ENCODE measurements at regions not wholly inside any gene's neighbourhood (a gene's known extent, or its start where the extent isn't known, plus 50 kb on each side); places are given as distances from the start of the nearest gene placed in this dataset.

DNA sequence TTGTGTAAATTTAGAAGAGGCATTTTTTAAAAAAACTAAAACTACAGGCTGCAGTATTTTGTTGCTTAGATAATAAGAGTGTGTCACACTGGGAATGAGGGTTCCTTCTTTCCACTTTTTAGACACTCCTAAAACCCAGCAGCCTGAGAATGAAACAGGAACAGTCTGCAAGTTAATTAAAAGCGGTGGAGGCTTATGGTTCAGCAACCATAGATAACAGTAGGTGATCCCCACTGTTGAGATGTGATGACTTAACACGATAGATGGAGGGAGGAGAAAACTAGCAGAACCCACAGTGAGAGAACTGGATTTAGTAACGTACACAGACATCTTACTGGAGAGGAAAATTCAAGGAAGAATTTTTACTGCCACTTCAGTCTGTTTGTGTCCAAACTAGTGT is 767.3 kb downstream of the C4orf33 start:
- no peak for TF ChIP-seq EZH2phosphoT487 (IDR thresholded peaks at IDR 0.05; ENCODE audit: insufficient read depth, low read depth)
- TF ChIP-seq EZH2 (IDR thresholded peaks at IDR 0.05; ENCODE audit: insufficient read depth, poor library complexity, severe bottlenecking): no peak

Measured in GM23248 (cell line).